Neural cell (in vitro differentiated cells): ENCODE measurements at regions not wholly inside any gene's neighbourhood (a gene's known extent, or its start where the extent isn't known, plus 50 kb on each side); places are given as distances from the start of the nearest gene placed in this dataset.

Experiments
- H2AFZ ChIP-seq: fragments of 200-600, 300-800 bp; sonication (generic), shearing (Covaris generic); 2 replicates; pipeline ENCODE4 v1.6.0; 2014; ENCODE audit warnings: low read depth, mild to moderate bottlenecking, antibody characterized with exemption, low read length, moderate library complexity
- H3F3A ChIP-seq: fragments of 200-600 bp; shearing (Covaris generic); 2 replicates; pipeline ENCODE4 v1.6.1; 2016; ENCODE audit warnings: mild to moderate bottlenecking, moderate library complexity, mixed read lengths, antibody characterized with exemption, low read length; ENCODE audit not compliant: insufficient read depth, poor library complexity, severe bottlenecking
- H3K27ac ChIP-seq: fragments of 200-600, 300-800 bp; sonication (generic), shearing (Covaris generic); 2 replicates; pipeline ENCODE4 v1.5.1; 2014; ENCODE audit warnings: mild to moderate bottlenecking, low read length, moderate library complexity
- H3K27me3 ChIP-seq: fragments of 300-800, 200-600 bp; sonication (generic), shearing (Covaris generic); 2 replicates; pipeline ENCODE4 v1.6.0; 2014; ENCODE audit warnings: mild to moderate bottlenecking, low read depth, low read length, moderate library complexity; ENCODE audit not compliant: insufficient read depth
- H3K36me3 ChIP-seq: fragments of 300-800, 200-600 bp; sonication (generic), shearing (Covaris generic); 2 replicates; pipeline ENCODE4 v1.5.1; 2014; ENCODE audit warnings: mild to moderate bottlenecking, antibody characterized with exemption, low read length, moderate library complexity; ENCODE audit not compliant: insufficient read depth
- H3K4me2 ChIP-seq: fragments of 300-800, 200-600 bp; sonication (generic), shearing (Covaris generic); 2 replicates; pipeline ENCODE4 v1.6.0; 2014; ENCODE audit warnings: mild to moderate bottlenecking, low read length
- H3K4me3 ChIP-seq: fragments of 300-800, 200-600 bp; sonication (generic), shearing (Covaris generic); 2 replicates; pipeline ENCODE4 v1.5.1; 2014; ENCODE audit warnings: mild to moderate bottlenecking, low read length, moderate library complexity
- H3K79me2 ChIP-seq: fragments of 200-600 bp; shearing (Covaris generic); replicated peaks from 2 replicates; pipeline ENCODE4 v1.6.0; 2014; ENCODE audit warnings: mild to moderate bottlenecking, low read length, moderate library complexity; ENCODE audit not compliant: insufficient read depth
- H3K9ac ChIP-seq: fragments of 300-800, 200-600 bp; sonication (generic), shearing (Covaris generic); 2 replicates; pipeline ENCODE4 v1.6.1; 2016; ENCODE audit warnings: mild to moderate bottlenecking, low read length, mixed read lengths
- H3K9me2 ChIP-seq: fragments of 200-600 bp; shearing (Covaris generic); 2 replicates; pipeline ENCODE4 v1.6.1; 2016; ENCODE audit warnings: mild to moderate bottlenecking, low read length, mixed read lengths; ENCODE audit not compliant: insufficient read depth
- H3K9me3 ChIP-seq: fragments of 200-600, 300-800 bp; sonication (generic), shearing (Covaris generic); 2 replicates; pipeline ENCODE4 v1.6.1; 2016; ENCODE audit warnings: mild to moderate bottlenecking, mixed run types, low read length, moderate library complexity, mixed read lengths
- H4K20me1 ChIP-seq: fragments of 200-600 bp; shearing (Covaris generic); 2 replicates; pipeline ENCODE4 v1.6.1; 2016; ENCODE audit warnings: mild to moderate bottlenecking, mixed run types; ENCODE audit not compliant: insufficient read depth
- CTCF ChIP-seq: fragments of 450-650 bp; IDR thresholded peaks from 2 replicates; pipeline ENCODE4 v1.5.1; 2014; ENCODE audit warnings: antibody characterized with exemption, mild to moderate bottlenecking, moderate library complexity; ENCODE audit not compliant: poor library complexity, severe bottlenecking
- EP300 ChIP-seq: fragments of 450-650 bp; conservative IDR thresholded peaks from 2 replicates; pipeline ENCODE4 v1.6.1; 2014; ENCODE audit warnings: antibody characterized with exemption, mild to moderate bottlenecking, moderate library complexity; ENCODE audit not compliant: poor library complexity, severe bottlenecking
- EZH2 ChIP-seq: fragments of 200-600, 300-800 bp; shearing (Covaris generic), sonication (generic); IDR thresholded peaks from 2 replicates; pipeline ENCODE4 v1.6.1; 2014; ENCODE audit warnings: antibody characterized with exemption, low read length, borderline replicate concordance, mild to moderate bottlenecking; ENCODE audit not compliant: insufficient read depth, poor library complexity, severe bottlenecking
- MXI1 ChIP-seq: fragments of 450-650 bp; conservative IDR thresholded peaks from 2 replicates; pipeline ENCODE4 v1.6.1; 2014; ENCODE audit warnings: antibody characterized with exemption, mild to moderate bottlenecking; ENCODE audit not compliant: poor library complexity, severe bottlenecking
- POLR2AphosphoS5 ChIP-seq: IDR thresholded peaks from 2 replicates; pipeline ENCODE4 v1.6.1; 2012
- RAD21 ChIP-seq: fragments of 450-650 bp; conservative IDR thresholded peaks from 2 replicates; pipeline ENCODE4 v1.6.1; 2014; ENCODE audit warnings: antibody characterized with exemption, mild to moderate bottlenecking, moderate library complexity
- SMC3 ChIP-seq: fragments of 450-650 bp; conservative IDR thresholded peaks from 2 replicates; pipeline ENCODE4 v1.6.1; 2014; ENCODE audit warnings: antibody characterized with exemption, mild to moderate bottlenecking, moderate library complexity; ENCODE audit not compliant: poor library complexity
- TAF1 ChIP-seq: IDR thresholded peaks from 2 replicates; pipeline ENCODE4 v1.6.1; 2012; ENCODE audit warnings: low read depth
- TF ChIP-seq, protein P1 (sequence below): IDR thresholded peaks from 2 replicates; pipeline ENCODE4 v1.6.1; 2012; ENCODE audit warnings: borderline replicate concordance

DNA sequence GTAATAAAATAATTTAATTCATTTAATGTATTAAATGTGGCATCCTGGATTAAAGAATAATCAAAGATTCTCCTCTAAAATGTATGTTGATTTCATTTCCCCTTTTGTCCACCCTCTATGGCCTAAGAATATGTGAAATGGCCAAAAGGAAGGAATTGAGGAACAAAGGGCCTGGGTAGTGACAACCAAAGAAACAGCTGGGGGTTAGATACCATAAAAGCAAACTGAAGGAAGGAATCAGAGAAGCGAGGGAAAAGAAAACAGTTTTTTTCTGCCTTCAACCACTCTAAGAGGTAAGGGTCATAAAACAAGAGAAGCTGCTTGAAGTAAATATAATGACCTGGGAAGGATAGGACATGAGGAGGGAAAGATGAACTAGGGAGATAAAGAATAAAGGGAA lies 139.3 kb downstream of the FAM76B start:
- TF ChIP-seq CTCF: no peak
- no peak for TF ChIP-seq MXI1
- no peak for TF ChIP-seq EZH2
- no peak overlapping the region for H3K4me2 ChIP-seq
- no peaks in the 10 kb centered on the region for H4K20me1 ChIP-seq
- H3K27ac ChIP-seq: no peak overlapping the region
- H3K27me3 ChIP-seq: no peaks in the 10 kb centered on the region
- H3K9me2 ChIP-seq: no peaks in the 10 kb centered on the region
- H3K79me2 ChIP-seq: no peaks in the 10 kb centered on the region
- H3F3A ChIP-seq: no peaks in the 10 kb centered on the region
- H3K9ac ChIP-seq: no peak overlapping the region
- H2AFZ ChIP-seq: no peak overlapping the region
- H3K4me3 ChIP-seq: no peak overlapping the region
- no peaks in the 10 kb centered on the region for H3K36me3 ChIP-seq
- no peaks in the 10 kb centered on the region for H3K9me3 ChIP-seq

DNA sequence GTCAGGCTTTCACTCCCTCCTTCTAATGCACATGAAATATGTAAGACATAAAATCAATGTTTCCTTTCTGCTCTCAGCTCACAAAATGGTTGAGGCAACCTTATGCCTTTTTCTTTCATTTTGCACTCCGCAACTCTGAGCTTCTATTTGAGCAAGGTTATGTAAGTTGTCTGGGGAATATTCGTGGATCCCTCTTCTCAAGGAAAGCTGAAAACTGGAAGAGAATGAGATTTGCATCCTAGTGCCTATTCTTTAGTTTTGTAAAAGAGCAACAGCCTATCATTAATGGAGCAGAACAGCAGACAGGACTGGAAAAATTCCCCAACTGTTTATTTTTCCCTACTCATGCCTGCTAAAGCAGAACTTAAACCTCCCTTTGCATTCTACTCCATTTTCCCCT lies 141.7 kb downstream of the FAM76B start:
- Histone ChIP-seq H3K4me3 (no peak overlapping the region), H2AFZ (no peak overlapping the region), H3K27ac (no peak overlapping the region), H4K20me1 (no peaks in the 10 kb centered on the region), H3K9me2 (no peaks in the 10 kb centered on the region), H3F3A (no peaks in the 10 kb centered on the region), H3K79me2 (no peaks in the 10 kb centered on the region), H3K27me3 (no peaks in the 10 kb centered on the region), H3K9ac (no peak overlapping the region), H3K9me3 (no peaks in the 10 kb centered on the region), H3K4me2 (no peak overlapping the region), H3K36me3 (no peaks in the 10 kb centered on the region)
- TF ChIP-seq EP300: no peak
- no peak for TF ChIP-seq RAD21
- TF ChIP-seq MXI1: no peak
- TF ChIP-seq POLR2AphosphoS5: no peak
- TF ChIP-seq SMC3: no peak
- no peak for TF ChIP-seq TAF1

DNA sequence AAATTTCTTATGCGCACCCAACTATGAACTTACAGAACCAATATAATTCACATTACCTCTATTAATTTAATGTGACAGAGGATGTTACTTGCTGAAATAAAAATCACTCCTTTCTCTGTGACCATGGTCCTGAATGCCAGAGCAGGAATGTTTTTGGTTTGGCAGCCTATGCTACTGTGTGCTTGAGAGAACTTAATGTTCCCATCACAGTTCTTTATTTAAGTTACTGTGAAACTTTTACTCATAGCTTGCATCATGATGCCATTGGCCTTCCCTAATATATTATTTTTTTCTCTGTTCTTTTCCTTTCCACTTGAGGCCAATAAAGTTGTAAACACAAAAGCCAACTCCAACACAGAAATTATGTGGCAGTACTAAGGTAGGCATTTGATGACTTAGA lies 142.2 kb downstream of the FAM76B start:
- Histone ChIP-seq H3K27me3 (no peaks in the 10 kb centered on the region), H3K9me3 (no peaks in the 10 kb centered on the region), H3K9ac (no peak overlapping the region), H4K20me1 (no peaks in the 10 kb centered on the region), H3K9me2 (no peaks in the 10 kb centered on the region), H3F3A (no peaks in the 10 kb centered on the region), H3K27ac (no peak overlapping the region), H3K4me3 (no peak overlapping the region), H3K36me3 (no peaks in the 10 kb centered on the region), H3K79me2 (no peaks in the 10 kb centered on the region), H3K4me2 (no peak overlapping the region), H2AFZ (no peak overlapping the region)
- TF ChIP-seq EZH2 (no peak), RAD21 (no peak), MXI1 (no peak), EP300 (no peak), TAF1 (no peak), POLR2AphosphoS5 (no peak), SMC3 (no peak), CTCF (no peak)
- TF ChIP-seq, protein P1, sequence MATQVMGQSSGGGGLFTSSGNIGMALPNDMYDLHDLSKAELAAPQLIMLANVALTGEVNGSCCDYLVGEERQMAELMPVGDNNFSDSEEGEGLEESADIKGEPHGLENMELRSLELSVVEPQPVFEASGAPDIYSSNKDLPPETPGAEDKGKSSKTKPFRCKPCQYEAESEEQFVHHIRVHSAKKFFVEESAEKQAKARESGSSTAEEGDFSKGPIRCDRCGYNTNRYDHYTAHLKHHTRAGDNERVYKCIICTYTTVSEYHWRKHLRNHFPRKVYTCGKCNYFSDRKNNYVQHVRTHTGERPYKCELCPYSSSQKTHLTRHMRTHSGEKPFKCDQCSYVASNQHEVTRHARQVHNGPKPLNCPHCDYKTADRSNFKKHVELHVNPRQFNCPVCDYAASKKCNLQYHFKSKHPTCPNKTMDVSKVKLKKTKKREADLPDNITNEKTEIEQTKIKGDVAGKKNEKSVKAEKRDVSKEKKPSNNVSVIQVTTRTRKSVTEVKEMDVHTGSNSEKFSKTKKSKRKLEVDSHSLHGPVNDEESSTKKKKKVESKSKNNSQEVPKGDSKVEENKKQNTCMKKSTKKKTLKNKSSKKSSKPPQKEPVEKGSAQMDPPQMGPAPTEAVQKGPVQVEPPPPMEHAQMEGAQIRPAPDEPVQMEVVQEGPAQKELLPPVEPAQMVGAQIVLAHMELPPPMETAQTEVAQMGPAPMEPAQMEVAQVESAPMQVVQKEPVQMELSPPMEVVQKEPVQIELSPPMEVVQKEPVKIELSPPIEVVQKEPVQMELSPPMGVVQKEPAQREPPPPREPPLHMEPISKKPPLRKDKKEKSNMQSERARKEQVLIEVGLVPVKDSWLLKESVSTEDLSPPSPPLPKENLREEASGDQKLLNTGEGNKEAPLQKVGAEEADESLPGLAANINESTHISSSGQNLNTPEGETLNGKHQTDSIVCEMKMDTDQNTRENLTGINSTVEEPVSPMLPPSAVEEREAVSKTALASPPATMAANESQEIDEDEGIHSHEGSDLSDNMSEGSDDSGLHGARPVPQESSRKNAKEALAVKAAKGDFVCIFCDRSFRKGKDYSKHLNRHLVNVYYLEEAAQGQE: no peak
